H54 (cell line): ENCODE measurements at regions not wholly inside any gene's neighbourhood (a gene's known extent, or its start where the extent isn't known, plus 50 kb on each side); places are given as distances from the start of the nearest gene placed in this dataset.
A peak's percentile ranks its signal among the peaks of the same experiment; 100 is the strongest.

Source experiments
- DNase-seq: peaks from one replicate; pipeline ENCODE4 v3.0.0; 2011; ENCODE audit warnings: low spot score, mixed read lengths; ENCODE audit not compliant: insufficient read length
- FAIRE-seq: peaks from 3 replicates; lab custom pipeline; 2011; peaks lifted over from hg19 to GRCh38; lab: Jason Lieb, UNC
- POLR2A ChIP-seq: IDR thresholded peaks from 2 replicates; pipeline ENCODE4 v1.6.1; 2011; ENCODE audit warnings: low read depth, mild to moderate bottlenecking, low read length

- no peak for TF ChIP-seq POLR2A
- FAIRE-seq = peak; percentile 11
These were observed 78.0 kb upstream of the CTLA4 start for GRCh38 chr2:203789618-203790017.

GRCh38 chr2:203790134-203790852, 77.3 kb upstream of the CTLA4 start:
- DNase-seq (no peak), FAIRE-seq (peak; percentile 89)
- TF ChIP-seq POLR2A = no peak

More at GRCh38 chr2:203789618-203790017, 78.0 kb upstream of the CTLA4 start:
- DNase-seq = no peak

- FAIRE-seq = no peak
- no peak for DNase-seq
- TF ChIP-seq POLR2A = no peak
These were observed 71.1 kb upstream of the CTLA4 start for GRCh38 chr2:203796248-203797010.

- no peak for TF ChIP-seq POLR2A
- DNase-seq (no peak), FAIRE-seq (no peak)
These were observed 70.3 kb upstream of the CTLA4 start for GRCh38 chr2:203797276-203797675.

- no peak for TF ChIP-seq POLR2A
- FAIRE-seq = no peak
- DNase-seq = no peak
These were observed 69.9 kb upstream of the CTLA4 start for GRCh38 chr2:203797712-203798111.

GRCh38 chr2:203798296-203799087, 69.1 kb upstream of the CTLA4 start:
- DNase-seq (no peak), FAIRE-seq (no peak)
- TF ChIP-seq POLR2A = no peak

GRCh38 chr2:203799908-203800307, 67.7 kb upstream of the CTLA4 start:
- no peak for DNase-seq
- no peak for FAIRE-seq
- no peak for TF ChIP-seq POLR2A

- FAIRE-seq (no peak), DNase-seq (no peak)
- TF ChIP-seq POLR2A = no peak
These were observed 66.8 kb upstream of the CTLA4 start for GRCh38 chr2:203800783-203801182.

GRCh38 chr2:203802342-203803052, 65.1 kb upstream of the CTLA4 start:
- FAIRE-seq (peak; percentile 80), DNase-seq (no peak)
- TF ChIP-seq POLR2A = no peak

GRCh38 chr2:203803053-203803429, 64.5 kb upstream of the CTLA4 start:
- DNase-seq = no peak
- no peak for FAIRE-seq
- no peak for TF ChIP-seq POLR2A

- FAIRE-seq = peak; percentile 97
- no peak for TF ChIP-seq POLR2A
- peak; percentile 46 for DNase-seq
These were observed 63.5 kb upstream of the CTLA4 start for GRCh38 chr2:203804070-203804469.

- DNase-seq = no peak
- no peak for TF ChIP-seq POLR2A
- FAIRE-seq = no peak
These were observed 62.6 kb upstream of the CTLA4 start for GRCh38 chr2:203804764-203805485.

- DNase-seq (no peak), FAIRE-seq (no peak)
- TF ChIP-seq POLR2A = no peak
These were observed 62.1 kb upstream of the CTLA4 start for GRCh38 chr2:203805486-203805838.
